IMR-90 (cell line): ENCODE measurements at regions not wholly inside any gene's neighbourhood (a gene's known extent, or its start where the extent isn't known, plus 50 kb on each side); places are given as distances from the start of the nearest gene placed in this dataset.

ENCODE experiments used
- ATAC-seq: fragments of 200-7000 bp; cut with Tn5 transposase; 2 replicates; pipeline ENCODE4 v1.9.1; 2020; ENCODE audit warnings: low read depth, mild to moderate bottlenecking, moderate library complexity
- BruUV-seq: library from RNA; stranded (reverse); fragments of 400-500 nt; replicated peaks from 2 replicates; lab custom pipeline; 2021; lab: Mats Ljungman, UMichigan
- CTCF ChIA-PET: fragments of 300-600 bp; formaldehyde crosslinking; extraction: SDS; loops from one replicate; lab custom pipeline; 2021; ENCODE audit warnings: antibody characterized with exemption; lab: Yijun Ruan, JAX
- POLR2A ChIA-PET: fragments of 300-600 bp; sonication (Branson Sonifier 250); formaldehyde crosslinking; loops from one replicate; lab custom pipeline; 2022; ENCODE audit warnings: antibody characterized with exemption; ENCODE audit not compliant: unreplicated experiment; lab: Charles Lee
- DNase-seq: peaks from one replicate; pipeline ENCODE4 v3.0.0; 2013
- H2AFZ ChIP-seq: replicated peaks from 2 replicates; pipeline ENCODE3; 2013; ENCODE audit warnings: low read length, mild to moderate bottlenecking; ENCODE audit not compliant: poor library complexity
- H2AK5ac ChIP-seq: 2 replicates; pipeline ENCODE4 v1.6.1; 2013; ENCODE audit warnings: low read depth, low read length, inconsistent platforms
- H2AK9ac ChIP-seq: replicated peaks from 2 replicates; pipeline ENCODE3; 2013; ENCODE audit warnings: mild to moderate bottlenecking, low read depth, low read length, moderate library complexity; ENCODE audit not compliant: poor library complexity
- H2BK120ac ChIP-seq: 2 replicates; pipeline ENCODE4 v1.6.1; 2013; ENCODE audit warnings: low read depth, low read length, inconsistent platforms
- H2BK15ac ChIP-seq: 3 replicates; pipeline ENCODE4 v1.6.1; 2013; ENCODE audit warnings: low read depth, low read length, inconsistent platforms
- H2BK20ac ChIP-seq: 2 replicates; pipeline ENCODE4 v1.6.1; 2013; ENCODE audit warnings: low read depth, mild to moderate bottlenecking, inconsistent platforms, low read length, moderate library complexity
- H2BK5ac ChIP-seq: 2 replicates; pipeline ENCODE4 v1.6.1; 2013; ENCODE audit warnings: mild to moderate bottlenecking, low read depth, low read length, inconsistent platforms; ENCODE audit not compliant: poor library complexity, severe bottlenecking
- H3K14ac ChIP-seq: replicated peaks from 2 replicates; pipeline ENCODE4 v1.6.1; 2013; ENCODE audit warnings: low read depth, low read length, inconsistent platforms
- H3K18ac ChIP-seq: 2 replicates; pipeline ENCODE4 v1.6.1; 2013; ENCODE audit warnings: low read depth, low read length, control low read depth
- H3K23ac ChIP-seq: 2 replicates; pipeline ENCODE4 v1.6.1; 2013; ENCODE audit warnings: low read depth, low read length, inconsistent platforms
- H3K27ac ChIP-seq: 2 replicates; pipeline ENCODE4 v1.5.1; 2013; ENCODE audit warnings: mild to moderate bottlenecking, control low read depth, low read length; ENCODE audit not compliant: insufficient read depth
- H3K27me3 ChIP-seq: 2 replicates; pipeline ENCODE4 v1.6.1; 2013; ENCODE audit warnings: low read length; ENCODE audit not compliant: control insufficient read depth, insufficient read depth
- H3K36me3 ChIP-seq: 2 replicates; pipeline ENCODE4 v1.6.1; 2013; ENCODE audit warnings: low read length, mixed read lengths; ENCODE audit not compliant: control insufficient read depth, insufficient read depth
- H3K4ac ChIP-seq: 2 replicates; pipeline ENCODE4 v1.6.1; 2013; ENCODE audit warnings: low read depth, low read length, inconsistent platforms
- H3K4me1 ChIP-seq: 2 replicates; pipeline ENCODE4 v1.6.1; 2013; ENCODE audit warnings: low read length, mixed read lengths; ENCODE audit not compliant: control insufficient read depth, insufficient read depth
- H3K4me2 ChIP-seq: 2 replicates; pipeline ENCODE4 v1.6.1; 2013; ENCODE audit warnings: low read depth, mild to moderate bottlenecking, control low read depth, low read length, moderate library complexity
- H3K4me3 ChIP-seq: 2 replicates; pipeline ENCODE4 v1.5.1; 2013; ENCODE audit warnings: low read depth, mild to moderate bottlenecking, control low read depth, low read length, moderate library complexity; ENCODE audit not compliant: insufficient read depth
- H3K56ac ChIP-seq: 2 replicates; pipeline ENCODE4 v1.6.1; 2013; ENCODE audit warnings: low read length, inconsistent platforms; ENCODE audit not compliant: insufficient read depth; ENCODE audit errors: extremely low read depth
- H3K79me1 ChIP-seq, 2 experiments: 2 replicates each; pipeline ENCODE4 v1.6.1; 2013; ENCODE audit warnings: low read length in 2 of 2, inconsistent platforms in 1 of 2, low read depth in 1 of 2
- H3K9ac ChIP-seq: 2 replicates; pipeline ENCODE4 v1.6.1; 2013; ENCODE audit warnings: low read depth, low read length, control low read depth
- H3K9me1 ChIP-seq: 2 replicates; pipeline ENCODE4 v1.6.1; 2013; ENCODE audit warnings: low read length, inconsistent platforms; ENCODE audit not compliant: insufficient read depth
- H3K9me3 ChIP-seq: 2 replicates; pipeline ENCODE4 v1.6.1; 2013; ENCODE audit warnings: low read length; ENCODE audit not compliant: control insufficient read depth, insufficient read depth
- H4K20me1 ChIP-seq: 2 replicates; pipeline ENCODE4 v1.6.1; 2013; ENCODE audit warnings: low read length, inconsistent platforms; ENCODE audit not compliant: insufficient read depth
- H4K5ac ChIP-seq: 2 replicates; pipeline ENCODE4 v1.6.1; 2013; ENCODE audit warnings: mild to moderate bottlenecking, low read depth, low read length, control low read depth
- H4K8ac ChIP-seq, 2 experiments: 2 replicates each; pipeline ENCODE4 v1.6.1; 2013; ENCODE audit warnings: low read depth in 2 of 2, low read length in 2 of 2, control low read depth in 1 of 2, inconsistent platforms in 1 of 2
- H4K91ac ChIP-seq: 2 replicates; pipeline ENCODE4 v1.6.1; 2013; ENCODE audit warnings: low read depth, low read length, inconsistent platforms; ENCODE audit not compliant: insufficient read depth
- BHLHE40 ChIP-seq: fragments of 150-350 bp; IDR thresholded peaks from 2 replicates; pipeline ENCODE4 v1.6.1; 2016; ENCODE audit warnings: mild to moderate bottlenecking, low read depth, low read length
- CEBPB ChIP-seq: IDR thresholded peaks from 2 replicates; pipeline ENCODE4 v1.6.1; 2012; ENCODE audit warnings: low read depth, low read length, improper control_type of control experiment
- CHD1 ChIP-seq: IDR thresholded peaks from 2 replicates; pipeline ENCODE4 v1.6.1; 2012; ENCODE audit warnings: low read depth, low read length, improper control_type of control experiment
- CTCF ChIP-seq: conservative IDR thresholded peaks from 2 replicates; pipeline ENCODE4 v1.5.1; 2012; ENCODE audit warnings: mild to moderate bottlenecking, low read depth, low read length, improper control_type of control experiment
- MAZ ChIP-seq: IDR thresholded peaks from 2 replicates; pipeline ENCODE4 v1.6.1; 2012; ENCODE audit warnings: low read depth, mild to moderate bottlenecking, low read length, improper control_type of control experiment, moderate library complexity, borderline replicate concordance
- RCOR1 ChIP-seq: IDR thresholded peaks from 2 replicates; pipeline ENCODE4 v1.6.1; 2012; ENCODE audit warnings: mild to moderate bottlenecking, low read length, improper control_type of control experiment; ENCODE audit not compliant: insufficient replicate concordance
- SMC3 ChIP-seq: fragments of 150-350 bp; IDR thresholded peaks from 2 replicates; pipeline ENCODE4 v1.6.1; 2016; ENCODE audit warnings: low read depth, mild to moderate bottlenecking, antibody characterized with exemption, low read length, moderate library complexity
- USF2 ChIP-seq: fragments of 150-350 bp; IDR thresholded peaks from 2 replicates; pipeline ENCODE4 v1.6.1; 2017; ENCODE audit warnings: mild to moderate bottlenecking, antibody characterized with exemption, low read length, low read depth
- WGBS, 2 experiments: methylation state at CpG; one replicate each; pipeline versions ENCODE4 v1.1.5 to v1.1.7; 2013; ENCODE audit warnings: missing lambda C conversion rate in 2 of 2; ENCODE audit not compliant: insufficient read length in 1 of 2; ENCODE audit errors: extremely low coverage in 2 of 2; 5-methylcytosine and 5-hydroxymethylcytosine counted together
- dilution Hi-C: fragments of 300-500 bp; cut with HindIII; formaldehyde crosslinking; loops from one replicate; pipeline ENCODE4 v1.14.3; 2018; ENCODE audit warnings: low sequenced_read_pairs; ENCODE audit not compliant: unreplicated experiment
- in situ Hi-C: fragments of 300-500 bp; cut with MboI; formaldehyde crosslinking; loops from 3 replicates; pipeline ENCODE4 v1.14.3; 2019; ENCODE audit warnings: low sequenced_read_pairs, inconsistent platforms, mixed read lengths
- intact Hi-C: fragments of 100-400 bp; cut with micrococcal nuclease; formaldehyde crosslinking; loops from 2 replicates; pipeline ENCODE4 v1.10.0; 2022

DNA sequence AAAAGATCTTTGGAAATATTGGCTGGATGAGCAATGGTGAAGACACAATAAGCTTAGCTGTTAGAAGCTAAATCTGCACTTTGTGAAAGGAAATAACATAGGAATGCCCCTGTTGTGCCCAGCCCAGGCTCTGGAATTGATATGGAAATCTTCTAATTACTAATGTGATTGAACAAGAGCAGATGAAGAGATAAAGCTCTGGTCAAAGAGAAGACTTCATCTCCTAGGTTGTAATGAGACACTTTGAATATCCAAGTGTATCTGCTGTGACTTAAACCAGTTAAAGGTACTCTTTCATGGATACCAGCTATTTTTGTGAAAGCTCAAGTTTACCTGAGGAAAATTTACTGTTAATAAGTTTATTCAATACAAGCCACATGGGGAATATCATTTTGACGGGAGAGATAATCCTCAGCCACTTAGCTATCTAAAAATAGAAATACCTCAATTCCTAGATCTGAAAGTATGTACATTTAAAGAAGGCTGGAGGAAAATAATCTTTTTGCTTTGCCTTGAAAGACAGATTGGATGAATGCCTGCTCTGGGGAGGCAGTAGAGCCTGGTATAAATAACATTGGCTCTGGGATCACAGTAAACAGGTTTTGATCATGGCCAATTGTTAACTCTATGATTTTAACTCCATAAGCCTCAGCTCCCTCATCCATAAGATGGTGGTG lies 494.0 kb upstream of the B3GALT2 start:
- H3K4me3 ChIP-seq: no peak overlapping the region
- H2BK15ac ChIP-seq: 0 out of 3 replicates have a peak overlapping the region, but pooled peaks have one; percentile 40
- H2AFZ ChIP-seq: no peak overlapping the region
- dilution Hi-C loops (no loop called here), intact Hi-C loops (no loop called here), in situ Hi-C loops (no loop called here)
- H4K8ac ChIP-seq: no peak overlapping the region
- H4K20me1 ChIP-seq: no peaks in the 10 kb centered on the region
- H3K4me1 ChIP-seq: peaks cover 5% of the 10 kb centered on the region; the same call in 1 of the 2 replicates
- no peak overlapping the region for H2AK5ac ChIP-seq
- H3K9me3 ChIP-seq: no peaks in the 10 kb centered on the region
- DNase-seq: no peak
- no peaks in the 10 kb centered on the region for H3K27me3 ChIP-seq
- H3K18ac ChIP-seq: no peak overlapping the region; the same call in 1 of the 2 replicates
- H2BK20ac ChIP-seq: 0 out of 2 replicates have a peak overlapping the region, but pooled peaks have one; percentile 0
- POLR2A ChIA-PET: no interaction called here
- no peak overlapping the region; the same call in 1 of the 2 replicates for H3K23ac ChIP-seq
- H3K79me1 ChIP-seq: no peaks in the 10 kb centered on the region
- H3K36me3 ChIP-seq: no peaks in the 10 kb centered on the region
- H4K5ac ChIP-seq: no peak overlapping the region
- no peak overlapping the region for H2BK120ac ChIP-seq
- H3K27ac ChIP-seq: no peak overlapping the region
- CTCF ChIA-PET: interaction anchor here (0.7 kb wide), 1 partner anchor 1113 kb away, joined by 3 read pairs; no protein-coding TSS in a partner anchor
- H3K9me1 ChIP-seq: 0 out of 2 replicates have a peak, but pooled peaks cover 5% of the 10 kb centered on the region
- no peak overlapping the region for H2AK9ac ChIP-seq
- no peak overlapping the region for H3K4me2 ChIP-seq
- no CpG with 5 or more reads among the region's 1 CpG for WGBS, 2 experiments
- no peak for TF ChIP-seq SMC3
- TF ChIP-seq MAZ: no peak
- TF ChIP-seq CHD1: no peak
- no peak for TF ChIP-seq BHLHE40
- TF ChIP-seq CTCF: no peak
- TF ChIP-seq RCOR1: no peak
- TF ChIP-seq USF2: no peak
- no peak for TF ChIP-seq CEBPB
- no TSS peak for BruUV-seq
- no peak overlapping the region for H4K91ac ChIP-seq
- no peak overlapping the region for H3K56ac ChIP-seq
- H3K4ac ChIP-seq: no peak overlapping the region
- no peak overlapping the region for H2BK5ac ChIP-seq
- ATAC-seq: no peak
- no peak overlapping the region for H3K9ac ChIP-seq
- no peak overlapping the region for H3K14ac ChIP-seq
